ENCODE measurements at regions not wholly inside any gene's neighbourhood (a gene's known extent, or its start where the extent isn't known, plus 50 kb on each side); places are given as distances from the start of the nearest gene placed in this dataset.

GRCh38 chr22:48492366-48493320, 1335.0 kb downstream of the BRD1 start:
- no peak overlapping the region for H3K4me3 ChIP-seq (ENCODE audit: low read length)
- peak; percentile 79 for TF ChIP-seq CTCF (IDR thresholded peaks at IDR 0.05; ENCODE audit: insufficient read depth, low read depth, low read length, missing control alignments)
- peak; percentile 62 for DNase-seq (ENCODE audit: low read depth)

- no peak overlapping the region for H3K4me3 ChIP-seq (ENCODE audit: low read length)
- TF ChIP-seq CTCF (IDR thresholded peaks at IDR 0.05; ENCODE audit: insufficient read depth, low read depth, low read length, missing control alignments), result no peak
- DNase-seq (ENCODE audit: low read depth), result no peak
These were observed 1336.2 kb downstream of the BRD1 start for GRCh38 chr22:48491451-48491941.

- DNase-seq (ENCODE audit: low read depth), result no peak
- no peak for TF ChIP-seq CTCF (IDR thresholded peaks at IDR 0.05; ENCODE audit: insufficient read depth, low read depth, low read length, missing control alignments)
- H3K4me3 ChIP-seq (ENCODE audit: low read length), result no peak overlapping the region
These were observed 1336.9 kb downstream of the BRD1 start for GRCh38 chr22:48490500-48491411.

- no peak overlapping the region for H3K4me3 ChIP-seq (ENCODE audit: low read length)
- no peak for DNase-seq (ENCODE audit: low read depth)
- no peak for TF ChIP-seq CTCF (IDR thresholded peaks at IDR 0.05; ENCODE audit: insufficient read depth, low read depth, low read length, missing control alignments)
These were observed 1337.8 kb downstream of the BRD1 start for GRCh38 chr22:48489551-48490499.

- no peak overlapping the region for H3K4me3 ChIP-seq (ENCODE audit: low read length)
- DNase-seq (ENCODE audit: low read depth), result no peak
- no peak for TF ChIP-seq CTCF (IDR thresholded peaks at IDR 0.05; ENCODE audit: insufficient read depth, low read depth, low read length, missing control alignments)
These were observed 1338.8 kb downstream of the BRD1 start for GRCh38 chr22:48488611-48489511.

Measured in epithelial cell of esophagus (primary cell).